ENCODE measurements at regions not wholly inside any gene's neighbourhood (a gene's known extent, or its start where the extent isn't known, plus 50 kb on each side); places are given as distances from the start of the nearest gene placed in this dataset.

DNA sequence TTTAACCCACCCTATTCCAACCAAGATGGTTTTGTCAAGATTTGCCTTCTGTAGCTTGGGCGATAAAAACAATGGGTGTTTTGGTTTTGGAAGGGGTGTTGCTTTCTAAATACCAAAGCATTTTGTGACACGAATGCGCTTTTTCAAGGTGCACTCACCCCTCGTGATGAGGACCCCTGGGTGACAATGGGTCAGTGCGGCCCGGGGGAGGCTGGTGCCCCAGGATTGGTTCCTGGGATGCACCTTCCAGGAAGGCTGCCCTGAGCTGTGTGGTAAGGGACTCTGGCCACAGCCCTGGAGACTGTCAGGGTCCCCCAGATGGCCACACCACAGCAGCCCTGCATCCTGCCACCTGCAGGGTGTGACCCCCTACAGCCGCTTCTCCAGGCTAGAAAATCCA lies 180.6 kb upstream of the MYL2 start:
- Mint-ChIP-seq H3K9me3 (no peaks in the 10 kb centered on the region), H3K27ac (no peak overlapping the region), H3K4me3 (no peak overlapping the region), H3K27me3 (ENCODE audit: low read depth) (peaks cover 18% of the 10 kb centered on the region), H3K4me1 (no peaks in the 10 kb centered on the region), H3K36me3 (ENCODE audit: low read depth) (no peaks in the 10 kb centered on the region)
- TF ChIP-seq, protein P1, sequence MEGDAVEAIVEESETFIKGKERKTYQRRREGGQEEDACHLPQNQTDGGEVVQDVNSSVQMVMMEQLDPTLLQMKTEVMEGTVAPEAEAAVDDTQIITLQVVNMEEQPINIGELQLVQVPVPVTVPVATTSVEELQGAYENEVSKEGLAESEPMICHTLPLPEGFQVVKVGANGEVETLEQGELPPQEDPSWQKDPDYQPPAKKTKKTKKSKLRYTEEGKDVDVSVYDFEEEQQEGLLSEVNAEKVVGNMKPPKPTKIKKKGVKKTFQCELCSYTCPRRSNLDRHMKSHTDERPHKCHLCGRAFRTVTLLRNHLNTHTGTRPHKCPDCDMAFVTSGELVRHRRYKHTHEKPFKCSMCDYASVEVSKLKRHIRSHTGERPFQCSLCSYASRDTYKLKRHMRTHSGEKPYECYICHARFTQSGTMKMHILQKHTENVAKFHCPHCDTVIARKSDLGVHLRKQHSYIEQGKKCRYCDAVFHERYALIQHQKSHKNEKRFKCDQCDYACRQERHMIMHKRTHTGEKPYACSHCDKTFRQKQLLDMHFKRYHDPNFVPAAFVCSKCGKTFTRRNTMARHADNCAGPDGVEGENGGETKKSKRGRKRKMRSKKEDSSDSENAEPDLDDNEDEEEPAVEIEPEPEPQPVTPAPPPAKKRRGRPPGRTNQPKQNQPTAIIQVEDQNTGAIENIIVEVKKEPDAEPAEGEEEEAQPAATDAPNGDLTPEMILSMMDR (IDR thresholded peaks at IDR 0.05; ENCODE audit: unreplicated experiment in 3 of 3) = no peak

DNA sequence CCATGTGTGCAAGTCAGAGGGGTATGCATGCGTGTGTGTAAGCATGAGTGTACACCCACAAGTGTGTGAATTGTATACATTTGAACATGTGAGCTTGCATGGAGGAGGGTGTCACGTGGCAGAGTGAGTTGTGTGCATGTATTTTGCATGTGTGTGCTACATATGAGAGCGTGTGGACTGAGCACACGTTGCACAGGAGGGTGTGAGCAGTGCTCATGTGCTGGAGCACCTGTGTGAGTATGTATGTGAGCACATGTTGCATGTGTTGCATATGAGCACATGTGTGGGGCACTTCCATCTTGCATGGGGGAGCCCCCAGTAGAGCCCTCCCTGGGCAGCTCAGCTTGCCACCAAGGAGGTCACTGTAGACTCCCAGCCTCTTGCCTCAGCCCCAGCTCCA lies 180.2 kb upstream of the MYL2 start:
- TF ChIP-seq, protein P1 (IDR thresholded peaks at IDR 0.05; ENCODE audit: unreplicated experiment in 3 of 3) = no peak
- Mint-ChIP-seq H3K27me3 (ENCODE audit: low read depth) (peaks cover 18% of the 10 kb centered on the region), H3K36me3 (ENCODE audit: low read depth) (no peaks in the 10 kb centered on the region)

DNA sequence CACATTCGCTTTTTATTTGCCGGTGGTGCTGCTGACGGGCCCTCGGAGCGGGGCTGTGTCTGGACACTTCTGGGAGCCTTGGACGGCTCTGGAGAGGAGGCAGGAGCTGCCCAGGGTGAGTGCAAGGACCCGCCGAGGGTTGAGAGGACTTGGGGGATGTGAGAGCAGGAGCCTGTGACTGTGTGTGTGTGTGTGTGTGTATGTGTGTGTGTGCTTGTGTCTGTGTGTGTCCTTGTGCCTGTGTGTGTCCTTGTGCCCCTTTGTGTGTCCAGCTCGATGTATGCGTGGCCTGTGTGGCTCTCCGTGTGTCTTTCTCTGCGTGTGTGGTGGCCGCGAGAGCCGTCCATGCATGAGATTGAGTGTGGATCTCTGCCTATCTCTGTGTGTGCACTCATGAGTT lies 179.6 kb upstream of the MYL2 start:
- peaks cover 19% of the 10 kb centered on the region for H3K27me3 Mint-ChIP-seq (ENCODE audit: low read depth)
- H3K36me3 Mint-ChIP-seq (ENCODE audit: low read depth) = no peaks in the 10 kb centered on the region
- H3K9me3 Mint-ChIP-seq = no peaks in the 10 kb centered on the region
- no peak overlapping the region for H3K4me3 Mint-ChIP-seq
- H3K4me1 Mint-ChIP-seq = no peaks in the 10 kb centered on the region
- TF ChIP-seq, protein P1 (IDR thresholded peaks at IDR 0.05; ENCODE audit: unreplicated experiment in 3 of 3) = no peak
- H3K27ac Mint-ChIP-seq = no peak overlapping the region

More for the DNA sequence above, 180.2 kb upstream of the MYL2 start:
- Mint-ChIP-seq H3K4me3 (no peak overlapping the region), H3K9me3 (no peaks in the 10 kb centered on the region), H3K4me1 (no peaks in the 10 kb centered on the region), H3K27ac (no peak overlapping the region)

DNA sequence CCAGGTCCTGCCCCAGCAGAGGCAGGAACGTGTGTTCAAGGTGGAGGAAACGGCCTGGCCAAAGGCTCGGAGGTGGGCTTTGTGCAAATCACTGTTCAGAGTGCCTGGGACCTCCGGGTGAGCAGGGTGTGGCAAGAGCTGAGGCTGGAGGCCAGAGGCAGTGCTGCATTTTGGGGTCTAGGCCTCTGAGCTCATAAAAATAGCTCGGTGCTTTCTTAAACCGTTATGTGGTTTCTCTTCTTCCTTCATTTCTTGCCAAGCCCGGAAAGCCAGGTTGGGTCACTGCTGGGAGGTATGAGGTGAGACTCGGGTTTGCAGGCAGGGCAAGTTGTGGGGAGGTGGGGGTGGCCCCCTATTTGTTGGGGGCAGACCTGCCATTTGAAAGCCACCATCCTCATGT lies 178.8 kb upstream of the MYL2 start:
- Mint-ChIP-seq H3K27ac (no peak overlapping the region), H3K27me3 (ENCODE audit: low read depth) (peaks cover 20% of the 10 kb centered on the region), H3K4me1 (no peaks in the 10 kb centered on the region), H3K4me3 (no peak overlapping the region), H3K36me3 (ENCODE audit: low read depth) (no peaks in the 10 kb centered on the region), H3K9me3 (no peaks in the 10 kb centered on the region)
- TF ChIP-seq, protein P1 (IDR thresholded peaks at IDR 0.05; ENCODE audit: unreplicated experiment in 3 of 3) = no peak

DNA sequence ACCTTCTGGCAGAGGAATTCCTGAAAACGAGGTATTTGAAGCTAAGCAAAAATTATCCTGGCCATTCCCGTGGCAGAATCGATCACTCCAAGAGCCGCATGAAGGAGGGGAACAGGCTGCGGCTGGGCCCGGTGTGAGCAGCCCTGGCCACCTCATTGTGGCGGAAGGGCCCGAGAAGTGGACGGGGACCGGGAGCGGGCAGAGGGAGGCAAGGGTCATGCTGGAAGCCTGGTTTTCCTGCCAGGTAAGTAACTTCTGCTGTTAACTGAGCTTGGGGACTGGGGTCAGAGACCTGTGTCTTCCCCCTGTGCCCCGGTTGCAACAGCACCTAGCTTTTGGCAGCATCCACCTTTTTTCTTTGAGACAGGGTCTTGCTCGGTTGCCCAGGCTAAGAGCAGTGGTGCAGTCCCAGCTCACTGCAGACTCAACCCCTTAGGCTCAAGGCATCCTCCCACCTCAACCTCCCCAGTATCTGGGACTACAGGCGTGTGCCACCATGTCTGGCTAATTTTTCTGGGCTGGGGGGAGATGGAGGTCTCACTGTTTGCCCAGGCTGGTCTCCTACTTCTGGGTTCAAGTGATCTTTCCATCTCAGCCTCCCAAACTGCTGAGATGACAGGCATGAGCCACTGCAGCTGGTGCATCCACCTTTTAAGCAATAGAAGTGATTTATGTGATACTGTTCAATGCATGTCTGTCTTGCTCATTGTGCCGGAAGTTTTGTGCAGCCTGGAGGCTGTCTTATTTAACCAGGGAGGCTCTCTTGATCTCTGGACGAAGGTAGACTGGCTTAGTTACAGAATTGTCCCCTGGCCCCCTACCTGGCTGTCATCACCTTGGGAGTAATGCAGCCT lies 174.0 kb upstream of the MYL2 start:
- peaks cover 22% of the 10 kb centered on the region for H3K4me1 Mint-ChIP-seq
- no peaks in the 10 kb centered on the region for H3K9me3 Mint-ChIP-seq
- TF ChIP-seq, protein P1 (IDR thresholded peaks at IDR 0.05; ENCODE audit: unreplicated experiment in 3 of 3) = no peak
- no peaks in the 10 kb centered on the region for H3K36me3 Mint-ChIP-seq (ENCODE audit: low read depth)
- H3K27me3 Mint-ChIP-seq (ENCODE audit: low read depth) = peaks cover 10% of the 10 kb centered on the region
- H3K4me3 Mint-ChIP-seq = no peak overlapping the region
- peak overlapping the region in 2 of 3 experiments; percentile 20 to 40 for H3K27ac Mint-ChIP-seq

Data from nephron (organoid).